GM18519 (cell line): ENCODE measurements at regions not wholly inside any gene's neighbourhood (a gene's known extent, or its start where the extent isn't known, plus 50 kb on each side); places are given as distances from the start of the nearest gene placed in this dataset.
"Not testable (repeated sequence)": the region's sequence is repeated elsewhere in the genome, so short reads cannot be mapped to it uniquely, and the experiment has no call there.

ENCODE experiments used
- ATAC-seq: cut with Tn5 transposase; IDR thresholded peaks from one replicate; pipeline ENCODE4 v1.9.1; 2021; ENCODE audit warnings: mild to moderate bottlenecking, moderate library complexity; ENCODE audit not compliant: unreplicated experiment, low FRiP score

GRCh38 chr14:82755923-82756322 is 1222.3 kb upstream of the SEL1L start:
- no peak for ATAC-seq

DNA sequence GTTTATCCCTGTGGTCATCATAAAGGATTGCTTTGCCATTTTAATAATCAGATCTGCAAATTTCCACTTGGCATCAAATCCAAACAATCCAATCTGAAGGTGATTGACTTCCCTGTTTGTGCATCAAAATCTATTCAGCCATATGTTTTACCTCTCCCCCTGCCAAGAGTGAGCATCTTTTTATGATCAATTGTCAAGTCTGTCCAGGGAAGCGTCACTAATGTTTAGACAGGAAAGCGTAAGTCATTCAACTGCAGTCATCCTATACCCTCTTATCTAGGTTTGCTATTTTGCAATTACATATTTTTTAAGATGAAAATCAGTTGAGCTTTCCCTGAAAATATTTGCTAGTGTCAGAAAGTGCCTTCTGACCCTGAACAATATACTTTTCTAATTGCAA is 1224.1 kb upstream of the SEL1L start:
- no peak for ATAC-seq

- no peak for ATAC-seq
These were observed 1226.0 kb upstream of the SEL1L start for GRCh38 chr14:82759656-82760055.

GRCh38 chr14:82766123-82766522 is 1232.5 kb upstream of the SEL1L start:
- no peak for ATAC-seq

DNA sequence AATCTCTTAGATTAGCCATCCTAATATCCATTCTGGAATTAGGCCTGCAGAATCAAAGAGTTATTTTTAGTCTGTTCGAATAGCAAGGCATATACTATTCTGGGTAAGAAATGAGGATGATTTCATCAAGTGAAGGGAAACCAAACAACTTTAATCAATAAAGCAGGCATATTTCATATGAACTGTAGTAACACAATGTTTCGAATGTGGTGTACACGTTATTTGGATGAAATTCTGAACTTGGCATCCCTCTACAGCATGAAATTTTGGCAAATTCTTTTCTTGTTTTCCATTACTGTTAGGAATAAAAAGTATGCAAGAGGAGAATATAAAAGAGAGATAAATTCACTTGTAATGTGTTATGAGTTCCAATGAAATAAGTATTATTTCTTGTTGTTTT is 1233.3 kb upstream of the SEL1L start:
- no peak for ATAC-seq

GRCh38 chr14:82776958-82777357 is 1243.3 kb upstream of the SEL1L start:
- ATAC-seq, result no peak

GRCh38 chr14:82778008-82778590 is 1244.4 kb upstream of the SEL1L start:
- ATAC-seq, result no peak

GRCh38 chr14:82778601-82779000 is 1244.9 kb upstream of the SEL1L start:
- ATAC-seq, result no peak

GRCh38 chr14:82779301-82779700 is 1245.6 kb upstream of the SEL1L start:
- ATAC-seq, result no peak

DNA sequence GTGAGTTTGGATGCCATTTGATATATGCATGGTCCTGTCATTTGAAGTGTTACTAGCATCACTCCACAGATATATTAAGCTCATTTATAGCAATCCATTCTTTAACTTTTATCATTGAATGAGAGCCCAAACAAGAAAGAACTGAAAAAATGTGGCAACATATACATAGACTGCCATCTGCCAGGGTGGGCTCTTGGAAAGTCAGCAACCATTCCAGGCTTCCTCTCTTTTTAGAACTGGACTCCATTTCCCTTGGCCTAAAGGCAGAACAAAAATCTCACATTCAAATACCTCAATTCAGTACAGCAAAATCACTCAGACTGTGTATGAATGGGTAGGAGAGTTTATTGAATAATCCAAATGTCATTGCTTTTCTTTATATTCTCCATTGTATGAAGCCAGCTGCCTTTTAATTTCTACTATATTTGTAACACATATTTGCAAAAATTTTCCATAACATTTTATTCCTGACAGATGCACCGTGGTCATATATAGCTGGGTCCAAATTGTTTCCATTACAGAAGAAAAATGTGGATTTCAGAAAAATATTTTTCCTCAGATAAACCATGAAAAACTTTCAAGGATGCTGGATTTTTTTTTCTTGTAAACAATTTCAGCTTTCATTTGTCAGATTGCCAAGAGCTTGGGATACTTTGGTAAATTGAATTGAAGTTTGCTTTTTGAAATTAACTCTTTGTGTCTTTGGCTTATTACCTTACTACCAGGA is 1252.3 kb upstream of the SEL1L start:
- no peak for ATAC-seq

DNA sequence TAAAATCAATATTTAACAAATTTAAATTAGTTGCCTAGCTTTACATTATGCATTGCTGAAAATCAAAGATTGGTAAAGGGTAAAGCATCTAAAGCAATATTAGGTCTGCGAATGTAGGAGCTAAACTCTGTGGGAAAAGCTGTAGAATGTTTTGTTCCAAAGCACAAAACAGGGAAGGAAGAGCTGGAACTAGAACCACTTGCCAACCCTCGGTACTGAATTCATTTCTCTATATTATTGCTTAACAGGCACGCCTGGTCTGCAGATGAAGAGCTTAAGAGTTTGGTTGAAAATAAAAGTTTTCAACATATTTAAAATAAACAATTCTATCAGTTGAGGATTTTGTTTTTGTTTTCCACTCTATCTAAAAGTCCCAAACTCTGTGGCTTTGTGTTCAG is 1252.8 kb upstream of the SEL1L start:
- no peak for ATAC-seq

DNA sequence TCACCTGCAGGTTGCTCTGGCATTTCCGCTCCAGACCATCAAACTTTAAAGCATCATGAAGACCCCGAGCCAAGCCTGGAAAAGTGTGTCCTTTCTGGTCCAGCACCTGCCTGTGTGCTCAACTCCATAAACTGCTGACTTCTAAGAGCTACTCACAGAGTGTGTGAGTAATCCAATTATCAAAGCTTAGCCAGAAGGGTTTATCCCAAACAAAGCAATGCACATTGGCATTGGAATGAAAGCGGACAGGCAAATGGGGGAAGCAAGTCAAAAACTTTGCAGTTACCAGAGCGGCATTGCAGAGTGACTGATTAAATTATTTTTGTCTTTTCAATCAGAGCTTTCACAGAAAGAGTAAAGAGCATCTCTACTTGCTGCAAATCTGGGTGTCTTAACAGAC is 1262.4 kb upstream of the SEL1L start:
- no peak for ATAC-seq

DNA sequence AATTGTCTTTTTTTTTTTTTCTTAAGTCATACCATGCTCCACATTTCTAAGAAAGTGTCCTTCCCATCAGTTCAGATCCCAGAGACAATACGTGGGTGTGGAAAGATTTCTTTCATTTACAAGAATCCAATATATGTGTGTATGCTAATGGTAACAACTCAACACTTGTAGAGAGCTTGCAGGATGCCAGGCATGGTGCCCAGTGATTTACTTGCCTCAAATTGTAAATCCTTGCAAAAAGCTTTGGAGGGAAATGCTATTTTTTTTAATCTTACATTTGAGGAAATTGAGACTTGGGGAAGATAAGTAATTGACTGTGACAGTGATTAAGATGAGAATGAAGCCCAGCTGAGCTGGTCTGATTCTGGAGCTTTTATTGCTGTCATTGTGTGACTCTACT is 1264.6 kb upstream of the SEL1L start:
- no peak for ATAC-seq

DNA sequence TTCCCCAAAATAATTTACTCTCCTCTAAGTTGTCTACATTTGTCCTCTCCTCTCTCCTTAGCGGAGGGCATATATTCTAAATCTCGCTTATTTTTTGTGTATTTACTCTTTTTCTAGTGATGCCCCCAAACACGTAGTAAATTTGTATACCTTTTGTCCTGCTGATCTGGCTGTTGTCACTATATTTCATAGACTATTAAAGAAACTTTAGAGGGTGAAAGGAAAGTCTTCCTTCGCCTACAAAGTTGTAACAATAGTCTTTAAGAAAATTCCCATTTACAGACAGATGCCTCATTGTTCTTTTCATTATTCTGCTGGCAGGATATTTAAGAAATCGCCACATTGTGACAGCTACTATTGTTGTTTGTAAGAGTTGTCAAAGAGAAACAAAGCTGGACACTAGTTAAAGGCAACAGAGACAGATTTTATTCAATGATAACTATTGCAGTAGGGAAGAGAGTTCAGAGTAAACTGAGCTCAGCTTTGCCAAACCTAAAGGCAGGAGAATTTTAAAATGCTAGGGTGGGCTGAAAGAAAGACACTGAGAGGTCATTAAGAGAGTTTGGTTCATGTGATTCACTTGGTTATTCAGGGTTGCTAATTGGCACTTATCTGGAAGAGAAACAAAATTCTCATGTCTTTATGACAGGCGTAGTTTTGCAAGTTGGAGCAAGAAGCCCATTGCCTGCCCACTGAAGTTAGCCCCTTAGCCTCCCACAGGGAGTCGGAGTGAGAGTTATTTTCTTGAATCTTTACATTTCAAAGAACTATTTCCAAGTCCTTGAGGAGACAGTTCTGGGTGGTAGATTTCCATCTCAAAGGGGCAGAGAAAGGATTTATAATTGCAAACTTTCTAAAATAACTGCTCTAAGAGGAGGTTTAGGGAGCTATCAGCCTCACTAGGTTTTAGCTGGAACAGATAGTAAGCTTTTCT is 1272.5 kb upstream of the SEL1L start:
- ATAC-seq, result no peak

DNA sequence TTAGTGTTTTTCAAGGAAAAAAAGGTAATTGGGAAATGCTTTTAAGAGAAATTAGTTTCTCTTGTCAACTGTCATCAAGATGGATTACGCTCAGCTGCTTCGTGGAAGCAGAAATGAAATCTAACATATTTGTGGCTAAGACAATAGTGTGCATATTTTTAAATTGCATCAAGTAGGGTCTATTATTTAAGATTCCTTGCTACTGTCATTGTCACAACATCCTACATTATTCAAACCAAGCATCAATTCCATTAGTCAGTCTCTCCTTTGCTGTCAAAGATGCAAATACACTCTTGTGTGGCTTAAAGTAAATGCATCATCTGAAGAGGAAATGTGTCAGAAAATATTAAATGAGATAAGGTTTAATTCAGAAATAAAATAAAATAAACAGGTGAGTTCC is 1277.6 kb upstream of the SEL1L start:
- ATAC-seq, result no peak

DNA sequence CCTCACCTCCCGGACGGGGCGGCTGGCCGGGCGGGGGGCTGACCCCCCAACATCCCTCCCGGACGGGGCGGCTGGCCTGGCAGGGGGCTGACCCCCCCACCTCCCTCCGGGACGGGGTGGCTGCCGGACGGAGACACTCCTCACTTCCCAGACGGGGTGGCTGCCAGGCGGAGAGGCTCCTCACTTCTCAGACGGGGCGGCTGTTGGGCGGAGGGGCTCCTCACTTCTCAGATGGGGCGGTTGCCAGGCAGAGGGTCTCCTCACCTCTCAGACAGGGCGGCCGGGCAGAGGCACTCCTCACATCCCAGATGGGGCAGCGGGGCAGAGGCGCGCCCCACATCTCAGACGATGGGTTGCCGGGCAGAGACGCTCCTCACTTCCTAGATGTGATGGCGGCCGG is 1280.7 kb upstream of the SEL1L start:
- not testable (repeated sequence) for ATAC-seq

DNA sequence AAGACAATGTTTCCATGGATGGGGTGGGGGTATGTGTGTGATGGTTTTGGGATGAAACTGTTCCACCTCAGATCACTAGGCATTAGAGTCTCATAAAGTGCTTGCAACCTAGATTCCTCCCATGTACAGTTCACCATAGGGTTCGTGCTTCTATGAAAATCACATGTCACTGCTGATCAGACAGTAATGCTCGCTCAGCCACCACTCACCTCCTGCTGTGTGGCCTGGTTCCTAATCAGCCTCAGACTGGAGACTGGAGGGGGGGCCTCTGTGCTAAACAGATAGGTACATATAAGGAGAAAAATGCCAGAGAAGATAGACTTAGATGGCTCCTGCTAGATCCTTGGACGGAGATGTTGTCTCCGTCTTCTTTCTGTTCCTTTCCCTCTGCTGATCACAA is 1296.9 kb upstream of the SEL1L start:
- no peak for ATAC-seq

- ATAC-seq, result no peak
These were observed 1302.8 kb upstream of the SEL1L start for GRCh38 chr14:82836256-82836950.

DNA sequence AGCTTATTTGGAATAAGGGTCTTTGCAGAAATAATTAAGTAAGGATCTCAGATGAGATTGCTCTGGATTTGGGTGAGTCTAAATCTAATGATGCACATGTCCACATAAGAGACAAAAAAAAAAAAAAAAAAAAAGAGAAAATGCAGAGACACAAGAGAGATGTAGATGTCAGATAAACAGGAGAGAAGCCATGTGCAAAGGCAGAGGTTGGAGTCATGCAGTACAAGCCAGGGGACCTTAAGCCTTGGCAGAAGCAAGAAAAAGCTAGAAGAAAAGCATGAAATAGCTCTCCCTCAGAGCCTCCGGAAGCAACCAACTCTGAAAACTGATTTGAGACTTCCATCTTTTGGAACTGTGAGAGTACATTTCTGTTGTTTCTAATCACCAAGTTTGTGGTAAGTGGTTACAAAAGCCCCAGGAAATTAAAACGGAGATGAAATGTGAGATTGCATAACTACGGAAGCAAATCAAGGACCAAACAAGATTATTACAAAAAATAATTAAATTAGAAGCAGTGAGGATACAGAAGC is 1304.0 kb upstream of the SEL1L start:
- no peak for ATAC-seq

DNA sequence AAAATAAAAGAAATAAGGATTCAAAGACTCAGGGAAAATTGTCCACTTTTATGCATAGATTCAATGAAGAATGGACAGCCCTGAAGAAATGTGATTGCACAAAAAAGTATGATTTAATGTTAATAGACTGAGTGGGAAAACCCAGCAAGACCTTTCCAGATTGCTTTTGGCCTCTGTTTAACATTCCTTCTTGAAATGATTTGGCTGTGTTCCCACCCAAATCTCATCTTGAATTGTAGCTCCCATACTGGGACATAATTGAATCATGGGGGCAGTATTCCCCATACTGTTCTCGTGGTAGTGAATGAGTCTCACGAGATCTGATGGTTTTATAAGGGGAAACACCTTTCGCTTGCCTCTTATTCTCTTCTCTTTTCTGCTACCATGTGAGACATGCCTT is 1316.9 kb upstream of the SEL1L start:
- ATAC-seq, result no peak

DNA sequence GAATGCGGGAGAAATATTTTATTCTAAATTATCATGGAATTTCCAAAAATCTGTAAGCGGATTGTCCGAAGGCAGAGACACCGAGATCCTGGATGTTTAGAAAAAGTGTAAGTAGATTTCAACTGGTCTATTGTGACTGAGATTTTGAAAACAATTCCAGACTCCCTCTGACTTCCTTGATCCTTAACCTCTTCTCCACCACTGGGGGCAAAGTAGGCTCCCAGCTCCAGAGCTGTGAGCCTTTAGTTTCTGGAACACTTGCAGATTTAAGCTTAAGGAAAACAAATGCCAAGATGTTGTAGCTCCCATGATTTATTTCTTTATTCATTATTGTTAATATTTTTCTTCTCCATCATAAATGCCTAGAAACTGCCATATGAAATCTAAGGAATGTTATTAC is 1320.5 kb upstream of the SEL1L start:
- no peak for ATAC-seq
